Sigmoid colon (tissue), 3 donors: ENCODE measurements at regions not wholly inside any gene's neighbourhood (a gene's known extent, or its start where the extent isn't known, plus 50 kb on each side); places are given as distances from the start of the nearest gene placed in this dataset.

Source experiments
- POLR2A ChIP-seq, 2 donors: fragments of 450-650 bp; IDR thresholded peaks; one replicate each; pipeline ENCODE4 v1.6.1; 2016; ENCODE audit warnings: antibody characterized with exemption in 2 of 2, mild to moderate bottlenecking in 2 of 2, moderate library complexity in 2 of 2
- TF ChIP-seq, protein P1 (sequence below), 4 experiments: fragments of 450-650 bp in 3 of 4; fragments of 200-600 bp in 1 of 4; IDR thresholded peaks; one replicate each; pipeline ENCODE4 v1.5.1; 2016 to 2019; ENCODE audit warnings: antibody characterized with exemption in 4 of 4, mild to moderate bottlenecking in 3 of 4, moderate library complexity in 2 of 4

DNA sequence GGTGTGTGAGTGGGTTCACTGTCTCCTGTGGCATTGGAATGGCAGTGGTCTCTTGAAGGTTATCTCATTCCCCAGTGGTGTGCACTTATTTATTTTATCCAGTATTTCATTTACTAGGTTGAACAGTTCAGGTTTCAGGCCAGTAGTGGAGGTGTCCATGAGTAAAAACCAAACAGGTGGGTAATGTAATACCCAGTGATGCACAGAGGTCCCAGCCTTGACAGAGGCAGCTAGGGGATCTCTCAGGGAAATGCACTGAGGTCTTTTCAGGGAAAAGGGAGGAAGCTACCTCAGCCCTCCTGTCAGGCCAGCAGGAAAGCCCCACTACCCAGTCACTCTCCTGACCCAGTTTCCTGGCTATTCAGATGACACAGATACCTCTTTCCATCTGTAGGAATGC lies 403.6 kb downstream of the UTRN start:
- TF ChIP-seq POLR2A (IDR thresholded peaks at IDR 0.05), result no peak
- TF ChIP-seq, protein P1, sequence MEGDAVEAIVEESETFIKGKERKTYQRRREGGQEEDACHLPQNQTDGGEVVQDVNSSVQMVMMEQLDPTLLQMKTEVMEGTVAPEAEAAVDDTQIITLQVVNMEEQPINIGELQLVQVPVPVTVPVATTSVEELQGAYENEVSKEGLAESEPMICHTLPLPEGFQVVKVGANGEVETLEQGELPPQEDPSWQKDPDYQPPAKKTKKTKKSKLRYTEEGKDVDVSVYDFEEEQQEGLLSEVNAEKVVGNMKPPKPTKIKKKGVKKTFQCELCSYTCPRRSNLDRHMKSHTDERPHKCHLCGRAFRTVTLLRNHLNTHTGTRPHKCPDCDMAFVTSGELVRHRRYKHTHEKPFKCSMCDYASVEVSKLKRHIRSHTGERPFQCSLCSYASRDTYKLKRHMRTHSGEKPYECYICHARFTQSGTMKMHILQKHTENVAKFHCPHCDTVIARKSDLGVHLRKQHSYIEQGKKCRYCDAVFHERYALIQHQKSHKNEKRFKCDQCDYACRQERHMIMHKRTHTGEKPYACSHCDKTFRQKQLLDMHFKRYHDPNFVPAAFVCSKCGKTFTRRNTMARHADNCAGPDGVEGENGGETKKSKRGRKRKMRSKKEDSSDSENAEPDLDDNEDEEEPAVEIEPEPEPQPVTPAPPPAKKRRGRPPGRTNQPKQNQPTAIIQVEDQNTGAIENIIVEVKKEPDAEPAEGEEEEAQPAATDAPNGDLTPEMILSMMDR (IDR thresholded peaks at IDR 0.05), result no peak
